ENCODE measurements at regions not wholly inside any gene's neighbourhood (a gene's known extent, or its start where the extent isn't known, plus 50 kb on each side); places are given as distances from the start of the nearest gene placed in this dataset.

- no peak for DNase-seq (ENCODE audit: low spot score)
- Mint-ChIP-seq H3K27me3 (ENCODE audit: low read depth) (peaks cover 17% of the 10 kb centered on the region), H3K9me3 (no peaks in the 10 kb centered on the region), H3K4me3 (ENCODE audit: low read depth) (no peak overlapping the region), H3K36me3 (ENCODE audit: low read depth) (no peaks in the 10 kb centered on the region), H3K27ac (no peak overlapping the region), H3K4me1 (ENCODE audit: low read depth) (no peaks in the 10 kb centered on the region)
- intact Hi-C loops (cut with micrococcal nuclease): no loop called here
Observed at GRCh38 chr6:6931071-6932025, 176.4 kb upstream of the RREB1 start.

GRCh38 chr6:6932341-6932740 is 175.4 kb upstream of the RREB1 start:
- no peak for DNase-seq (ENCODE audit: low spot score)
- no peaks in the 10 kb centered on the region for H3K36me3 Mint-ChIP-seq (ENCODE audit: low read depth)
- no peaks in the 10 kb centered on the region for H3K4me1 Mint-ChIP-seq (ENCODE audit: low read depth)
- intact Hi-C loops (cut with micrococcal nuclease): no loop called here
- peaks cover 11% of the 10 kb centered on the region for H3K27me3 Mint-ChIP-seq (ENCODE audit: low read depth)
- H3K9me3 Mint-ChIP-seq: no peaks in the 10 kb centered on the region
- H3K4me3 Mint-ChIP-seq (ENCODE audit: low read depth): no peak overlapping the region
- H3K27ac Mint-ChIP-seq: no peak overlapping the region

- Mint-ChIP-seq H3K27me3 (ENCODE audit: low read depth) (peaks cover 11% of the 10 kb centered on the region), H3K9me3 (no peaks in the 10 kb centered on the region), H3K4me3 (ENCODE audit: low read depth) (no peak overlapping the region), H3K4me1 (ENCODE audit: low read depth) (no peaks in the 10 kb centered on the region), H3K36me3 (ENCODE audit: low read depth) (no peaks in the 10 kb centered on the region), H3K27ac (no peak overlapping the region)
- intact Hi-C loops (cut with micrococcal nuclease): no loop called here
- no peak for DNase-seq (ENCODE audit: low spot score)
Observed at GRCh38 chr6:6932968-6933367, 174.8 kb upstream of the RREB1 start.

GRCh38 chr6:6940031-6941025 is 167.4 kb upstream of the RREB1 start:
- Mint-ChIP-seq H3K4me3 (ENCODE audit: low read depth) (no peak overlapping the region), H3K27ac (no peak overlapping the region), H3K4me1 (ENCODE audit: low read depth) (peaks cover 10% of the 10 kb centered on the region), H3K36me3 (ENCODE audit: low read depth) (no peaks in the 10 kb centered on the region), H3K9me3 (no peaks in the 10 kb centered on the region), H3K27me3 (ENCODE audit: low read depth) (peaks cover 3% of the 10 kb centered on the region)
- intact Hi-C loops (cut with micrococcal nuclease): no loop called here
- DNase-seq (ENCODE audit: low spot score): no peak

- H3K36me3 Mint-ChIP-seq (ENCODE audit: low read depth): no peaks in the 10 kb centered on the region
- intact Hi-C loops (cut with micrococcal nuclease): no loop called here
- H3K27me3 Mint-ChIP-seq (ENCODE audit: low read depth): peaks cover 3% of the 10 kb centered on the region
- no peaks in the 10 kb centered on the region for H3K9me3 Mint-ChIP-seq
- H3K4me3 Mint-ChIP-seq (ENCODE audit: low read depth): no peak overlapping the region
- no peak overlapping the region for H3K27ac Mint-ChIP-seq
- DNase-seq (ENCODE audit: low spot score): no peak
- peaks cover 10% of the 10 kb centered on the region for H3K4me1 Mint-ChIP-seq (ENCODE audit: low read depth)
Observed at GRCh38 chr6:6941201-6941600, 166.6 kb upstream of the RREB1 start.

- no peak for DNase-seq (ENCODE audit: low spot score)
- Mint-ChIP-seq H3K27ac (no peak overlapping the region), H3K36me3 (ENCODE audit: low read depth) (no peaks in the 10 kb centered on the region), H3K4me3 (ENCODE audit: low read depth) (no peak overlapping the region), H3K27me3 (ENCODE audit: low read depth) (peaks cover 3% of the 10 kb centered on the region), H3K4me1 (ENCODE audit: low read depth) (peaks cover 10% of the 10 kb centered on the region), H3K9me3 (no peaks in the 10 kb centered on the region)
- intact Hi-C loops (cut with micrococcal nuclease): no loop called here
Observed at GRCh38 chr6:6942091-6942490, 165.7 kb upstream of the RREB1 start.

GRCh38 chr6:6942831-6943230 is 164.9 kb upstream of the RREB1 start:
- peak overlapping the region; percentile 23 for H3K27ac Mint-ChIP-seq

GRCh38 chr6:6943421-6943820 is 164.3 kb upstream of the RREB1 start:
- H3K27me3 Mint-ChIP-seq (ENCODE audit: low read depth): peaks cover 3% of the 10 kb centered on the region
- intact Hi-C loops (cut with micrococcal nuclease): no loop called here
- DNase-seq (ENCODE audit: low spot score): no peak
- H3K4me1 Mint-ChIP-seq (ENCODE audit: low read depth): peaks cover 10% of the 10 kb centered on the region
- H3K4me3 Mint-ChIP-seq (ENCODE audit: low read depth): no peak overlapping the region
- H3K36me3 Mint-ChIP-seq (ENCODE audit: low read depth): no peaks in the 10 kb centered on the region
- peak overlapping the region; percentile 23 for H3K27ac Mint-ChIP-seq
- no peaks in the 10 kb centered on the region for H3K9me3 Mint-ChIP-seq

More at GRCh38 chr6:6942831-6943230, 164.9 kb upstream of the RREB1 start:
- no peaks in the 10 kb centered on the region for H3K36me3 Mint-ChIP-seq (ENCODE audit: low read depth)
- intact Hi-C loops (cut with micrococcal nuclease): no loop called here
- no peak overlapping the region for H3K4me3 Mint-ChIP-seq (ENCODE audit: low read depth)
- peaks cover 10% of the 10 kb centered on the region for H3K4me1 Mint-ChIP-seq (ENCODE audit: low read depth)
- DNase-seq (ENCODE audit: low spot score): no peak
- H3K9me3 Mint-ChIP-seq: no peaks in the 10 kb centered on the region
- peaks cover 3% of the 10 kb centered on the region for H3K27me3 Mint-ChIP-seq (ENCODE audit: low read depth)

- intact Hi-C loops (cut with micrococcal nuclease): no loop called here
- Mint-ChIP-seq H3K9me3 (peaks cover 12% of the 10 kb centered on the region), H3K27me3 (ENCODE audit: low read depth) (peaks cover 3% of the 10 kb centered on the region), H3K36me3 (ENCODE audit: low read depth) (no peaks in the 10 kb centered on the region), H3K4me3 (ENCODE audit: low read depth) (no peak overlapping the region), H3K27ac (no peak overlapping the region), H3K4me1 (ENCODE audit: low read depth) (peaks cover 10% of the 10 kb centered on the region)
- no peak for DNase-seq (ENCODE audit: low spot score)
Observed at GRCh38 chr6:6946206-6947155, 161.3 kb upstream of the RREB1 start.

- H3K27ac Mint-ChIP-seq: no peak overlapping the region
- DNase-seq (ENCODE audit: low spot score): no peak
- H3K4me1 Mint-ChIP-seq (ENCODE audit: low read depth): no peaks in the 10 kb centered on the region
- no peaks in the 10 kb centered on the region for H3K36me3 Mint-ChIP-seq (ENCODE audit: low read depth)
- intact Hi-C loops (cut with micrococcal nuclease): no loop called here
- H3K27me3 Mint-ChIP-seq (ENCODE audit: low read depth): peaks cover 1% of the 10 kb centered on the region
- peaks cover 19% of the 10 kb centered on the region for H3K9me3 Mint-ChIP-seq
- H3K4me3 Mint-ChIP-seq (ENCODE audit: low read depth): no peak overlapping the region
Observed at GRCh38 chr6:6950373-6951145, 157.2 kb upstream of the RREB1 start.

- Mint-ChIP-seq H3K4me1 (ENCODE audit: low read depth) (no peaks in the 10 kb centered on the region), H3K27ac (no peak overlapping the region)
Observed at GRCh38 chr6:6951355-6951754, 156.4 kb upstream of the RREB1 start.

More at GRCh38 chr6:6951355-6951754, 156.4 kb upstream of the RREB1 start:
- H3K27me3 Mint-ChIP-seq (ENCODE audit: low read depth): peaks cover 1% of the 10 kb centered on the region
- H3K36me3 Mint-ChIP-seq (ENCODE audit: low read depth): no peaks in the 10 kb centered on the region
- no peak for DNase-seq (ENCODE audit: low spot score)
- intact Hi-C loops (cut with micrococcal nuclease): no loop called here
- peaks cover 19% of the 10 kb centered on the region for H3K9me3 Mint-ChIP-seq
- no peak overlapping the region for H3K4me3 Mint-ChIP-seq (ENCODE audit: low read depth)
